HG03103 (cell line): ENCODE measurements at regions not wholly inside any gene's neighbourhood (a gene's known extent, or its start where the extent isn't known, plus 50 kb on each side); places are given as distances from the start of the nearest gene placed in this dataset.

ENCODE experiments used
- ATAC-seq: cut with Tn5 transposase; IDR thresholded peaks from one replicate; pipeline ENCODE4 v1.9.1; 2021; ENCODE audit warnings: low read depth; ENCODE audit not compliant: unreplicated experiment

DNA sequence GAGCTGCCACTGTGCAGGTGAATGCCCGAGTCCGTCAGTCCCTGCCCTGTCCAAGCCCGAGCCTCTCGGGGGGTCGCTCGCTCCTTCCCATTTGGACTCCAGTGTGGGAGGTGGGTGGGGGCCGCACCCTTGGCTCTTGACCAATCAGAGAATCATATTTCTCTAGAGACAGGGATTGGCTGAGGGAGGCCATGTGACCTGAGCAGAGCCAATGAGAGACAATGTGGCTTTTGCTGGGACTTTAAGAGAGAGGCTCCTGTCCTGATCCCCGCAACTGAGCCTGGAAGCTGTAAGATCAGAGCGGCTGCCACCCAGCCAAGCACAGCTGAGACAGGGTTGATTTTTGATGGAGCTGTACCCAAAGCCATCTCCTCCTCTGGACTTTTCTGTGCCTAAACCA, 199.3 kb downstream of the TFAP2C start:
- ATAC-seq, result no peak

DNA sequence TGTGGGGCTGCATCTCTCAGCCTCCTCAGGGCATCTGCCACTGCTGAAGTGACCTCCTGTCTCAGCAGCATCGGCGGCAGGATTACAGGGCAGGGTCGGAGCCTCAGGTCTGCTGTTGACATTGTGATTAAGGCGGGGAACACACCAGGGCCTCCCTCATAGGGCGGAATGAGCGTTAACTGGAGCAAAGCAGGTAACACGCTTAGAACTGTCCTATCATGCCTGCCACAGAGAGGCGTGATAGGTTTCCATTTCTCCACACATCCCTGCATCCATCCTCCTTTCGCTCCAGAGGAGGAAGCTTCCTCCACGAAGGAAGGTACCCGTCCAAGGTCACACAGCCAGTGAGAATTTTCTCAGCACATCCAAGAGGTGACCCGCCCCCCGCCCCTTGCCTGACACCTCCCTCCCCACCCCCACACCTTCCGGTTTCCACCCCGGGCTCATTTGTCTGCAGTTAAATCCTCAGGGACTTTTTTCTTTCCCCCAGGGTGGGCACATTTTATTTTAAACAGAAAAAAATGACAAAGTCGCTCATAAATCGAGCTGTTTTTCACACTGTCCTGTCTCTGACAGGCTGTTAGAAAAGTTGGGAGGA, 200.8 kb downstream of the TFAP2C start:
- no peak for ATAC-seq

GRCh38 chr20:56831795-56832194, 202.7 kb downstream of the TFAP2C start:
- no peak for ATAC-seq

- no peak for ATAC-seq
Observed at GRCh38 chr20:56833427-56833826, 204.3 kb downstream of the TFAP2C start.

DNA sequence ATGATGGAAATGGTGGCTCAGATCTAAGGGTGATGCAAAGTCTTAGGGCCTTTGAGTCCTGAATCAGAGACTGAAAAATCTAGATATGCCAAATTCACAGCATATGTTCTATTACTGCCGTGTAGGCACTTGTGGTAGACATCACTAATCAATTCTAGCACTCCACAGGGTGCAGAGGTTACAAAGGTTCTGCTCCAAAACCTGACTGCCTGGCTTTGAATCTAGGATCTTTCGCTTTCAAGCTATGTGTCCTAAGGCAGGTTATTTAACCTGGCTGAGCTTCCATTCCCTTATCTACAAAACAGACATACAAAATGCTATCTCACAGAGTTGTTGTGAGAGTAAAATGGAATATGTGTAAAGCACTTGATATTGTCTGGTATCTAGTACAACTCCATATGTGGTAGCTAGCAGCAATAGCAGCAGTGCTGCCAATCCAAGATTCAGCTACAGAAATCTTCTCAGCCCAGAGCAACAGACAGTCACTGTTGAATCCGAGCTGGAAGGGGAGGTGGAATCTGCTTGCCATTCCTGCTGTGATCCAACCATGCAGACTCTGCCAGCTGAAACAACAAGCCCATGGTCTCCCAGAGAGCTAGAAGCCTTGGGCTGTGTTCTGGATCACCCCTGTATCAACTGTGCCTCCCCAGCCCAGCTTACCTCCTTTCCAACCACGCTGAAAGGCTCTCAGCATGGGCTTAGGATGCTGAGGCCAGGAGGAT, 206.9 kb downstream of the TFAP2C start:
- no peak for ATAC-seq

- ATAC-seq, result no peak
Observed at GRCh38 chr20:56839222-56839621, 210.1 kb downstream of the TFAP2C start.

DNA sequence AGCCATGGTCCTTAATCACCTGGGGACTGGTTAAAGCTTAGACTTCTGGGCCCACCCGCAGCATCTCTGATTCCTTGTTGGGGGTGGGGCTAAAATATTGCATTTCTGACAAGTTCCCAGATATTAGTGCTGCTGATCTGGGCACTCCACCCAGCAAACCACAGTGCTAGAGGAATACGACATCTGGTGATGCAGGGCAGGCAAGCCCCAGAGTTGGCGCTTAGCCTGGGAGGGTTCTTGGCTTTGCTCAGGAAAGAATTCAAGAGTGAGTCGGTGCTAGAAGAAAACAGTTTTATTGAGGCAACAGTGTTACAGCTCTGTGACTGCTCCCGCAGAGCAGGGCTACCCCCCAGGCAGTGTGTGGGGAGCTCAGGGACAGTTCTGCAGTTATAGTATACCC, 210.7 kb downstream of the TFAP2C start:
- ATAC-seq, result no peak

DNA sequence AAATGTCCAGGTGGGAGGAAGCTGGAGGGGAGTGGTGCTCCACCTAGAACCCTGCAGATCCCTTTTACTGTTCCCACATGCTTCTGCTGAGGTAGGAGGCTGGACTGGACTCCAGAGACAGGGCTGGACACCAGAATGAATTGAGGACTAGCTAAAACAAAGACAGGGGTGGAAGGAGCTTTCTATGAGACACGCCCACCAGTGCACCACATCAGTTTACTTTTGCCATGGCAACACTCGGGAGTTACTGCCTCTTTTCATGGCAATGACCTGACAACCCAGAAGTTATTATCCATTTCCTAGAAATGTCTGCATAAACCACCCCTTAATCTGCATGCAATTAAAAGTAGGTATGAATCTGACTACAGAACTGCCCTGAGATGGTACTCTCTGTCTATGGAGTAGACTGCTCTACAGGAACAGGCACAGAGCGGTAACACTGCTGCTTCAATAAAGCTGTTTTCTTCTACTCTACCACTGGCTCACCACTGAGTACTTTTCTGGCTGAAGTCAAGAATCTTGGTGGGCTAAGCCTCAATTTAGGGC, 211.7 kb downstream of the TFAP2C start:
- no peak for ATAC-seq

DNA sequence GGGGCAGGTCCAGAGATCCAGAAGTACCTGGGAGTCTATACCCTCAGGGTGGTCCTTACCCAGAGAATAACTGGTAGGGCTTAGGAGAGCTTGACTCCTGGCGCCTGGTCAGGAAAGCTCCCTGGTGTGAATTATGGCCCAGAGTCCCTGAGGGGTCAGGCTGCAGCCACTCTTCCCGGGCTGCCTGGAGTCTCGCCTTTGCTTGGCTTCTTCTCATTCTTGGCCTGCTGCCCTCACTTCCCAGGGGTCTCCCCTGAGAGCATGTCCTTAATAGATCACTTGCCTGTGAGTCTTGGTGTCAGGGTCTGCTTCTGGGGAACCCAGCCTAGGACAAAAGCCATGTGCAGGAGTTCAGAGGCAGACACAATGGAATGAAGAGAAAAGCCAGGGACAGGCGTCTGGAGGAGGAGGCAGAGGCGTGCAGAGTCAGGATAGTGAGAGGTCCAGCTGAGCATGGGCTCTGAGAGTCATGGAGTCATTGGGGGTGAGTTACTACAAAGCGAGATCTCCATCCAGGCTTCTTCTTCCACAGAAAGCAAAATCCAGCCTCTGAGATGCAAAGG, 212.3 kb downstream of the TFAP2C start:
- ATAC-seq, result no peak

- no peak for ATAC-seq
Observed at GRCh38 chr20:56842056-56842455, 212.9 kb downstream of the TFAP2C start.

GRCh38 chr20:56843386-56843785, 214.3 kb downstream of the TFAP2C start:
- no peak for ATAC-seq

DNA sequence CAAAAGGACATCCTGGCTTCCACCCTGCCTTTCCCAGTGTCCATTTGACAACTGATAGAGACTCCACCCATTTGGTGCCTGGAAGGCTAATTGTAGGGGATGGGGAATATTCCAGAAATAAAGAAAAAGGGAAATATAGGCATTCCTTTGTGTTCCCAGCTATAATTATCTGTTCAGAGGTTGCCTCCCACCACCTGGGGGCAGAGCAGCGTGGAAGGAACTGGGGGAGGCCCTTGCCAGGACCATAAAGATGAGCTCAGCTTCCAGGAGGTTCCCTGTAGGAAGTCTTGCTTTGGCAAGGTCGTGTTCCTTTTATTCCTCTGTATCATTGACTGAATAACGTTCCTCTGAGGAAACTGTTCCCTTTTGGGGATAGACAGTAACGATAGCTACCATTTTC, 214.7 kb downstream of the TFAP2C start:
- no peak for ATAC-seq

DNA sequence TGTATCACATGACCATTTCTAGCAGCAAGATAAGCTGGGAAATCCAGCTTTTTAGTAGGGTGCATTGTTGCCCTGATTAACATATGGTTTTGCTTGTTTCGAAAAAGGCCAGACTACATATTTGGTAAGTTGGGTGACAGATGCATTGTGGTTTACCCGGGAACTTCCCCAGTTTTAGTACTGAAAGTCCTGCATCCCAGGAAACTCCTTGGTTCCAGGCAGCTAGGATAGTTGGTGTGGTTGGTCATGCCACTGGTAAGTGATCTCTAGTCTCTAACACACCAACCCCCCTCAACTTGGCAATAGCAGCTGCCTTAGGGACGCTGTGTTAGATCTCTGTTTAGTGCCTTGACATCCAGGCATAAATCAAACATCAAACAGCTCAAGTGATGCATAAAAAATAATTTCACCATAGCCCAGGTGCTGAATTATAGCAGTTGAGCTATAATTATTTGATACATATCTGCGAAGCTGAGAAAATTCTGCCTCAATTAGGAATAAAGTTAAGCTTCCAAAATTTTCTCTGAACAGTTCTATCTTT, 216.5 kb downstream of the TFAP2C start:
- ATAC-seq, result no peak

GRCh38 chr20:56848561-56848960, 219.5 kb downstream of the TFAP2C start:
- ATAC-seq, result no peak

DNA sequence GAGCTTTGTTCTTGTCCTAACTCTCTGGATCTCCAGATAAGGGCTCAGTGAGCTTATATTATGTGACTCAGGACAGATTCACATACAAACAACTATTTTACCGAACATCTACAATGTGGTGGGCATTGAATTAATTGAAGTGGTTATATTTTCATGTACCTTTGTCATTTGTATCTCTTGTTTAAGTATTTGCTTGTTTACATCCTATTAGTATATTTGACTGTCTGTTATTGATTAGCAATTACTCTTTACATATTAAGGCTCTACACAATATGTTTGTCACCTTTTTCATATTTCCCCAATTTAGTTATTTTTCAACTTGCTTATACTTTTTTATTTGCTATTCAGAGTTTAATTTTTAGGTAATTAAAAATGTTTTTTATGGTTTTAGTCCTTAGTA, 222.4 kb downstream of the TFAP2C start:
- no peak for ATAC-seq

DNA sequence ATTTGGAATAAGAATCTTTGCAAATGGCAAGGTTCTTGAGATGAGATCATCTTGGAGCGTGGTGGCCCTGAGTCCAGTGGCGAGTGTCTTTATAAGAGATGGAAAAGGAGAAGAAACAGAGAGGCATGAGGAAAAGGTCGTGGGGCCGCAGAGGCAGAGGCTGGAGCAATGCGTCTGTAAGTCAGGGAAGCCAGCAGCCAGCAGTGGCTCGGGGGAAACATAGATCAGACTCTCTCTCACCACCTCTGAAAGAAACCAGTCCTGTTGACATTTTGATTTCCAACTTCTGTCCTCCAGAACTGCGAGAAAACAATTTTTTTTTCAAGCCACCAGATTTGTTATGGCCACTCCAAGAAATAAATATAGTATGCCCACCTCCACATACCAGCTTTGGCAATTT, 226.6 kb downstream of the TFAP2C start:
- no peak for ATAC-seq

DNA sequence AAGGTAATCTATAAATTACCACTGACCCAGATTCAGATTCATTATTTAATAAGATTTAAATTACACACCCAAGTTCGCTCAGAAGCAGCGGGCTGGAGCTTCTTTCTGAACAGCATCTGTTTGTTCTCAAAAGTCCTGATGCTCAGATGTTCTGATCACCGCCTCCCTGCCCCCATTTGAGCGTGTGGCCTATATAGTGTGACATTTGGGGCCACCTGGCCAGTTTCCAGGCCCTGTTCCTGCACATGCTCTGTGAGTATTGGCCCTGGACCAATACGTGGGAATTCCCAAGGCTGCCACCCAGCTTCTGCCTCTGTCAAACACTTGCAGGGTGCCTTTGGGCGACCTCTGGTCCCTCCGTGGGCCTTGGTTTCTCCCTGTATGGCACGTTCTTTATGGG, 228.8 kb downstream of the TFAP2C start:
- no peak for ATAC-seq

- ATAC-seq, result no peak
Observed at GRCh38 chr20:56859039-56859800, 230.1 kb downstream of the TFAP2C start.

DNA sequence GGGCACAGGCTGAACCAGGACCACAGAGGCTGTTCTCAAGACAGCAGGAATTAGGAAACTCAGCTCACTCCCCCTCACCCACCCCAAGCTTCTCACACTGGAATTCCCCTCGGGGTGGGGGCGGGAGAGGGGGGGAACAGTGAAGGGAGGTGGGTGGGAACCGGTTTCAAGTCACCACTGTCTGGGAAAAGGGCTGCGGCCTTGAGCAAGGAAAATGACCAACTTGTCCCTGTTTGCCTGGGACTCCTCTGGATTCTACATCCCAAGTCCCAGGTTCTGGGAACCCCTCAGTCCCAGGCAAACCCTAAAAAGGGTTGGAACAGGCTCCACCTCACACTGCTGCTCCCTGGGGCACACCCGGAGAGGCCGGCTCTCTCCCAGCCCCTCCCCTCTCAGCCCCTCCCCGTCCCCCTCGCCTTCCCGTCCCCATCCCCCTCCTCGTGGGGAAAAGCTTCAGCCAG, 230.7 kb downstream of the TFAP2C start:
- ATAC-seq, result no peak

DNA sequence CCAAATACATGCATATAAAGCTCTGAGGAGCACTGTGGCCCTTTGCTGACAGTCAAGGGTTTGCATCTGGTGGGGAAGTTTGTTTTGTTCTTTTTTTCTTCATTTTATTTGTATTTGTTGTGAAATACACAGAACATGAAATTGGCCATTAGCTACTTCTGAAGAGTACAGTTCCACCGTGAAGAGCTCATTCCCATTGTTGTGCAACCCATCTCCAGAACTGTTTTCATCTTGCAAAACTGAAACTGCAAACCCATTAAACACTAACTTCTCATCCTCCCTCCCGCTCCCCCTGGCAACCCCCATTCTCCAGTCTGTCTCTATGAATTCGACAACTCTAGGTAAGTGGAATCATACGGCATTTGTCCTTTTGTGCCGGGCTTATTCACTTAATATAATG, 231.3 kb downstream of the TFAP2C start:
- ATAC-seq, result no peak

- ATAC-seq, result no peak
Observed at GRCh38 chr20:56861590-56861989, 232.5 kb downstream of the TFAP2C start.
